AG04450 (cell line): ENCODE measurements at regions not wholly inside any gene's neighbourhood (a gene's known extent, or its start where the extent isn't known, plus 50 kb on each side); places are given as distances from the start of the nearest gene placed in this dataset.

ENCODE experiments used
- CTCF ChIA-PET: fragments of 300-600, 350-600 bp; formaldehyde crosslinking; extraction: SDS; loops from one replicate; lab custom pipeline; 2022; ENCODE audit warnings: antibody characterized with exemption, inconsistent platforms; lab: Charles Lee
- POLR2A ChIA-PET: fragments of 350-600 bp; formaldehyde crosslinking; extraction: SDS; loops from one replicate; lab custom pipeline; 2021; ENCODE audit warnings: antibody characterized with exemption, inconsistent platforms; lab: Yijun Ruan, JAX
- DNase-seq: peaks from one replicate; pipeline ENCODE4 v3.0.0-alpha.2; 2011; ENCODE audit warnings: low read depth, low spot score
- H3K27ac ChIP-seq: one replicate; pipeline ENCODE4 v1.5.1; 2012; ENCODE audit warnings: low read depth, low read length, control low read depth
- H3K27me3 ChIP-seq: one replicate; pipeline ENCODE4 v1.6.0; 2012; ENCODE audit warnings: low read length; ENCODE audit not compliant: control insufficient read depth, insufficient read depth
- H3K4me3 ChIP-seq: 2 replicates; pipeline ENCODE4 v1.5.1; 2011; ENCODE audit warnings: mild to moderate bottlenecking, low read depth, low read length, control low read depth
- H3K9me3 ChIP-seq: 2 replicates; pipeline ENCODE4 v1.5.1; 2012; ENCODE audit warnings: low read length; ENCODE audit not compliant: control insufficient read depth, insufficient read depth
- CTCF ChIP-seq: IDR thresholded peaks from 2 replicates; pipeline ENCODE4 v1.5.1; 2011; ENCODE audit warnings: low read depth, low read length, control low read depth, inconsistent platforms

DNA sequence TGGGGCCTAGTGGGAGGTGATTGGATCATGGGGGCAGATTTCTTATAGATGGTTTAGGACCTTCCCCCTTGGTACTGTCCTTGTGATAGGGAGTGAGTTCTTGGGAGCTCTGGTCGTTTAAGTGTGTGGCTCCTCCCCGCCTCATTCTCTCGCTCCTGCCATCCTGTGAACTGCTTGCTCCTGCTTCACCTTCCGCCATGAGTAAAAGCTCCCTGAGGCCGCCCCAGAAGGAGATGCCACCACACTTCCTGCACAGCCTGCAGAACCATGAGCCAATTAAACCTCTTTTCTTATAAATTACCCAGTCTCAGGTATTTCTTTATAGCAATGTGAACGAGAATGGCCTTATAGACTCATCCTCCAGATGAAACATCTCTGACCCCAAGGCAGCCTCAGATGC, 101.5 kb downstream of the KCNF1 start:
- DNase-seq, result no peak
- Histone ChIP-seq H3K4me3 (no peak overlapping the region), H3K9me3 (peaks cover 23% of the 10 kb centered on the region), H3K27me3 (peaks cover 40% of the 10 kb centered on the region), H3K27ac (no peak overlapping the region)
- POLR2A ChIA-PET, result no interaction called here
- CTCF ChIA-PET, result no interaction called here
- TF ChIP-seq CTCF, result no peak

- no peak for TF ChIP-seq CTCF
- peaks cover 25% of the 10 kb centered on the region for H3K9me3 ChIP-seq
- H3K27me3 ChIP-seq, result peaks cover 48% of the 10 kb centered on the region
- H3K27ac ChIP-seq, result no peak overlapping the region
- H3K4me3 ChIP-seq, result no peak overlapping the region
- ChIA-PET CTCF (no interaction called here), POLR2A (no interaction called here)
- DNase-seq, result no peak
Observed at GRCh38 chr2:11014026-11014425, 102.3 kb downstream of the KCNF1 start.

DNA sequence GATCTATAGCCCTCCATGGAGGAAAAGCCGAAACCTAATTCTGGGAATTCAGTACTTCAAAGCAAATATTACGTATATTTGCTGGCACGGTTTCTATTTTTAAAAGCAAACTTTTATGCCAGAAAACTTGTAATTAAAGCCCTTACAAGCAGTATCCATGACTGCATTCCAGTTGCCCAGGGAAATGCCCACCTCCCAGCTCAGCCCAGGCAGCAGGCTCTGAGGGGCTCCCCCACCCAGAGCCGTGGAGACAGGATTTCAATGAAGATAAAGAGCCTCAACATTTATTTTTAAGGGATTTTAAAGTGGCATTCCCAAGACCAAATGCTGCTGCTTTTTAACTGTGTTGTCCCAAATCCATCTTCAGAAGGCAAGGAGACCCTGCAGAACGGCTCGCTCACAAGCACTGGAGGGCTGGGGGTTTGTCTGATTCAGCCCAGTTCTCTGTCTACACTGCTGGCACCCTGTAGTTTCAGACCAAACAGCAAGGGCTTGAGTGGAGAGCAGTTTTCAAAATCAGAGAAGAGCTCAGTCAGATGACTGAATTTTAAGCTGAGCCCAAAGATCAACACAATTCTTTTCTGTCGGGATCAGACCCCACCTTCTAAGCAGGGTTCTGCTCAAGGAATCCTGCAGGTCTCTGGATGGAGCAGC, 105.1 kb downstream of the KCNF1 start:
- H3K27me3 ChIP-seq, result peaks cover 61% of the 10 kb centered on the region
- no peak overlapping the region for H3K27ac ChIP-seq
- peaks cover 12% of the 10 kb centered on the region for H3K9me3 ChIP-seq
- ChIA-PET POLR2A (no interaction called here), CTCF (interaction anchor here (0.6 to 1.7 kb wide), 3 partner anchors 108 to 184 kb away, joined by 3 to 4 read pairs (median 3); no protein-coding TSS in a partner anchor)
- TF ChIP-seq CTCF, result no peak
- H3K4me3 ChIP-seq, result no peak overlapping the region
- DNase-seq, result no peak

- no peak for DNase-seq
- CTCF ChIA-PET, result no interaction called here
- H3K27me3 ChIP-seq, result peaks cover 58% of the 10 kb centered on the region
- no peak overlapping the region for H3K27ac ChIP-seq
- POLR2A ChIA-PET, result no interaction called here
- H3K9me3 ChIP-seq, result 0 out of 2 replicates have a peak, but pooled peaks cover 2% of the 10 kb centered on the region
- H3K4me3 ChIP-seq, result no peak overlapping the region
- no peak for TF ChIP-seq CTCF
Observed at GRCh38 chr2:11017921-11018320, 106.2 kb downstream of the KCNF1 start.

- Histone ChIP-seq H3K27me3 (peaks cover 54% of the 10 kb centered on the region), H3K9me3 (peaks cover 5% of the 10 kb centered on the region; the same call in 1 of the 2 replicates), H3K27ac (no peak overlapping the region), H3K4me3 (no peak overlapping the region)
- no peak for TF ChIP-seq CTCF
- CTCF ChIA-PET, result no interaction called here
- no peak for DNase-seq
- POLR2A ChIA-PET, result no interaction called here
Observed at GRCh38 chr2:11018651-11019185, 107.0 kb downstream of the KCNF1 start.
